H1 (cell line): ENCODE measurements at regions not wholly inside any gene's neighbourhood (a gene's known extent, or its start where the extent isn't known, plus 50 kb on each side); places are given as distances from the start of the nearest gene placed in this dataset.
A peak's percentile ranks its signal among the peaks of the same experiment; 100 is the strongest.

Experiments used
- CTCF ChIA-PET: fragments of 300-600 bp; sonication (Branson Sonifier 250); formaldehyde crosslinking; loops from one replicate; lab custom pipeline; 2021; ENCODE audit not compliant: partially characterized antibody; lab: Charles Lee
- POLR2A ChIA-PET: fragments of 300-600 bp; sonication (Branson Sonifier 250); formaldehyde crosslinking; loops from one replicate; lab custom pipeline; 2021; ENCODE audit warnings: inconsistent platforms; ENCODE audit not compliant: partially characterized antibody; lab: Charles Lee
- DNase-seq, 2 experiments: peaks; one replicate each; pipeline versions ENCODE4 v3.0.0 to v3.0.0-alpha.2; 2010 to 2022; ENCODE audit warnings: low spot score in 2 of 2, low read depth in 1 of 2, mixed read lengths in 1 of 2
- FAIRE-seq: peaks from 2 replicates; lab custom pipeline; 2011; peaks lifted over from hg19 to GRCh38; lab: Jason Lieb, UNC
- H2AFZ ChIP-seq: 2 replicates; pipeline ENCODE4 v1.8.1; 2012; ENCODE audit warnings: low read length, inconsistent platforms
- H2AK5ac ChIP-seq: 2 replicates; pipeline ENCODE4 v1.6.1; 2013; ENCODE audit warnings: low read depth, low read length
- H2BK120ac ChIP-seq: replicated peaks from 2 replicates; pipeline ENCODE3; 2013; ENCODE audit warnings: low read depth, low read length, inconsistent platforms
- H2BK12ac ChIP-seq: 2 replicates; pipeline ENCODE4 v1.6.1; 2013; ENCODE audit warnings: low read depth, low read length
- H2BK15ac ChIP-seq: 2 replicates; pipeline ENCODE4 v1.6.1; 2013; ENCODE audit warnings: low read length
- H2BK20ac ChIP-seq: 2 replicates; pipeline ENCODE4 v1.6.1; 2013; ENCODE audit warnings: low read length
- H2BK5ac ChIP-seq: 2 replicates; pipeline ENCODE4 v1.6.1; 2013; ENCODE audit warnings: low read depth, low read length
- H3K14ac ChIP-seq: 2 replicates; pipeline ENCODE4 v1.6.1; 2013; ENCODE audit warnings: inconsistent platforms; ENCODE audit not compliant: insufficient read length
- H3K18ac ChIP-seq: 2 replicates; pipeline ENCODE4 v1.6.1; 2013; ENCODE audit warnings: low read length; ENCODE audit errors: extremely low read depth
- H3K23ac ChIP-seq: 2 replicates; pipeline ENCODE4 v1.6.1; 2013; ENCODE audit warnings: inconsistent platforms; ENCODE audit not compliant: insufficient read length
- H3K23me2 ChIP-seq: 2 replicates; pipeline ENCODE4 v1.6.1; 2013; ENCODE audit warnings: low read depth, low read length
- H3K27ac ChIP-seq: 2 replicates; pipeline ENCODE4 v1.6.1; 2011; ENCODE audit warnings: low read depth, low read length, inconsistent platforms
- H3K27me3 ChIP-seq, 4 experiments: replicated peaks in 1 of 4; 1 replicate in 1 of 4; 2 replicates in 3 of 4; pipeline versions ENCODE4 v1.6.1 to v1.8.1; 2011 to 2013; ENCODE audit warnings: low read length in 3 of 4, mild to moderate bottlenecking in 3 of 4, inconsistent platforms in 2 of 4, mixed read lengths in 2 of 4, moderate library complexity in 1 of 4; ENCODE audit not compliant: control insufficient read depth in 3 of 4, insufficient read depth in 3 of 4; ENCODE audit errors: extremely low read depth in 1 of 4
- H3K36me3 ChIP-seq, 4 experiments: 2 replicates each; pipeline versions ENCODE4 v1.6.1 to v1.8.1; 2011 to 2013; ENCODE audit warnings: mild to moderate bottlenecking in 4 of 4, low read length in 3 of 4, moderate library complexity in 2 of 4, control low read depth in 1 of 4, inconsistent platforms in 1 of 4; ENCODE audit not compliant: insufficient read depth in 4 of 4, control insufficient read depth in 2 of 4
- H3K4ac ChIP-seq: replicated peaks from 2 replicates; pipeline ENCODE3; 2013; ENCODE audit warnings: low read length, low read depth, mixed read lengths, inconsistent platforms; ENCODE audit not compliant: insufficient read length
- H3K4me1 ChIP-seq, 4 experiments: replicated peaks in 1 of 4; 1 replicate in 1 of 4; 2 replicates in 3 of 4; pipeline versions ENCODE4 v1.6.1 to v1.8.1; 2011 to 2013; ENCODE audit warnings: low read length in 3 of 4, inconsistent platforms in 2 of 4, mixed read lengths in 1 of 4; ENCODE audit not compliant: insufficient read depth in 4 of 4, control insufficient read depth in 3 of 4
- H3K4me2 ChIP-seq, 2 experiments: 2 replicates each; pipeline versions ENCODE4 v1.6.1 to v1.8.1; 2011 to 2013; ENCODE audit warnings: low read depth in 2 of 2, low read length in 2 of 2, control low read depth in 1 of 2, inconsistent platforms in 1 of 2, mild to moderate bottlenecking in 1 of 2; ENCODE audit not compliant: insufficient read depth in 1 of 2
- H3K4me3 ChIP-seq, 4 experiments: fragments of 200-600, 300-600 bp in 1 of 4; sonication (generic), shearing (Covaris generic), sonication (Bioruptor Twin) in 1 of 4; 2 replicates each; pipeline versions ENCODE4 v1.5.1 to v1.8.1; 2011 to 2016; ENCODE audit warnings: low read length in 4 of 4, low read depth in 3 of 4, control low read depth in 2 of 4, inconsistent platforms in 2 of 4, mild to moderate bottlenecking in 2 of 4, mixed read lengths in 1 of 4, moderate library complexity in 1 of 4; ENCODE audit not compliant: insufficient read depth in 2 of 4; ENCODE audit errors: extremely low read depth in 1 of 4
- H3K56ac ChIP-seq: replicated peaks from 2 replicates; pipeline ENCODE3; 2013; ENCODE audit warnings: low read depth, mild to moderate bottlenecking, mixed read lengths, low read length, inconsistent platforms; ENCODE audit not compliant: insufficient read length
- H3K79me1 ChIP-seq: 2 replicates; pipeline ENCODE4 v1.6.1; 2013; ENCODE audit warnings: low read depth, low read length, control low read depth
- H3K79me2 ChIP-seq, 2 experiments: 2 replicates each; pipeline versions ENCODE4 v1.6.1 to v1.8.1; 2012 to 2013; ENCODE audit warnings: low read length in 2 of 2, mild to moderate bottlenecking in 2 of 2, inconsistent platforms in 1 of 2; ENCODE audit not compliant: insufficient read depth in 2 of 2, control insufficient read depth in 1 of 2
- H3K9ac ChIP-seq, 4 experiments: replicated peaks in 1 of 4; 1 replicate in 1 of 4; 2 replicates in 3 of 4; pipeline versions ENCODE4 v1.6.1 to v1.8.1; 2011 to 2013; ENCODE audit warnings: low read depth in 3 of 4, low read length in 3 of 4, control low read depth in 2 of 4, mild to moderate bottlenecking in 2 of 4, moderate library complexity in 2 of 4, inconsistent platforms in 1 of 4; ENCODE audit errors: extremely low read depth in 1 of 4
- H3K9me3 ChIP-seq, 2 experiments: 2 replicates each; pipeline versions ENCODE4 v1.6.1 to v1.8.1; 2012 to 2013; ENCODE audit warnings: mild to moderate bottlenecking in 2 of 2, moderate library complexity in 2 of 2, control low read depth in 1 of 2, inconsistent platforms in 1 of 2, low read depth in 1 of 2, low read length in 1 of 2, mixed read lengths in 1 of 2; ENCODE audit not compliant: insufficient read depth in 2 of 2
- H4K20me1 ChIP-seq, 2 experiments: replicated peaks in 1 of 2; 2 replicates each; pipeline versions ENCODE3 to v1.8.1; 2011 to 2013; ENCODE audit warnings: inconsistent platforms in 2 of 2, low read length in 2 of 2, mild to moderate bottlenecking in 1 of 2; ENCODE audit not compliant: insufficient read depth in 2 of 2, control insufficient read depth in 1 of 2
- H4K5ac ChIP-seq: 2 replicates; pipeline ENCODE4 v1.6.1; 2013; ENCODE audit warnings: low read length, low read depth, mixed read lengths, inconsistent platforms; ENCODE audit not compliant: insufficient read length
- H4K8ac ChIP-seq: 2 replicates; pipeline ENCODE4 v1.8.0; 2013; ENCODE audit warnings: mild to moderate bottlenecking, moderate library complexity, low read length, inconsistent platforms; ENCODE audit not compliant: insufficient read depth; ENCODE audit errors: extremely low read depth
- H4K91ac ChIP-seq: replicated peaks from 2 replicates; pipeline ENCODE3; 2013; ENCODE audit warnings: low read length, mixed read lengths, inconsistent platforms; ENCODE audit not compliant: insufficient read length
- BRCA1 ChIP-seq: IDR thresholded peaks from 2 replicates; pipeline ENCODE4 v1.6.1; 2012; ENCODE audit warnings: low read depth, low read length, improper control_type of control experiment
- CREB1 ChIP-seq: IDR thresholded peaks from 2 replicates; pipeline ENCODE4 v1.6.1; 2012; ENCODE audit warnings: inconsistent platforms
- CTCF ChIP-seq, 3 experiments: IDR thresholded peaks; 1 replicate in 2 of 3; 2 replicates in 1 of 3; pipeline versions ENCODE4 v1.5.1 to v1.6.1; 2011; ENCODE audit warnings: low read length in 3 of 3, mild to moderate bottlenecking in 3 of 3, inconsistent platforms in 2 of 3, low read depth in 1 of 3, moderate library complexity in 1 of 3; ENCODE audit not compliant: insufficient read depth in 1 of 3; ENCODE audit errors: control extremely low read depth in 1 of 3
- GTF2F1 ChIP-seq: IDR thresholded peaks from 2 replicates; pipeline ENCODE4 v1.6.1; 2012; ENCODE audit warnings: low read depth, low read length, improper control_type of control experiment, borderline replicate concordance
- JUN ChIP-seq: IDR thresholded peaks from 2 replicates; pipeline ENCODE4 v1.6.1; 2011; ENCODE audit warnings: low read depth, mild to moderate bottlenecking, improper control_type of control experiment, low read length
- KDM4A ChIP-seq: IDR thresholded peaks from one replicate; pipeline ENCODE4 v1.7.1; 2012; ENCODE audit warnings: low read depth, mild to moderate bottlenecking, moderate library complexity, low read length, inconsistent platforms; ENCODE audit not compliant: severe bottlenecking
- POLR2A ChIP-seq, 2 experiments: IDR thresholded peaks; 1 replicate in 1 of 2; 2 replicates in 1 of 2; pipeline ENCODE4 v1.6.1; 2011; ENCODE audit warnings: low read depth in 2 of 2, low read length in 2 of 2, mild to moderate bottlenecking in 2 of 2; ENCODE audit errors: control extremely low read depth in 1 of 2
- RBBP5 ChIP-seq: IDR thresholded peaks from 2 replicates; pipeline ENCODE4 v1.7.1; 2012; ENCODE audit warnings: low read depth, mild to moderate bottlenecking, inconsistent platforms, low read length, moderate library complexity, borderline replicate concordance
- RFX5 ChIP-seq: IDR thresholded peaks from 2 replicates; pipeline ENCODE4 v1.6.1; 2011; ENCODE audit warnings: low read depth, low read length, improper control_type of control experiment, borderline replicate concordance
- SIN3A ChIP-seq, 2 experiments: IDR thresholded peaks in 1 of 2; conservative IDR thresholded peaks in 1 of 2; 2 replicates each; pipeline ENCODE4 v1.6.1; 2011 to 2012; ENCODE audit warnings: low read length in 2 of 2, improper control_type of control experiment in 1 of 2, low read depth in 1 of 2, mild to moderate bottlenecking in 1 of 2
- SP2 ChIP-seq: IDR thresholded peaks from 2 replicates; pipeline ENCODE4 v1.6.1; 2012; ENCODE audit warnings: mild to moderate bottlenecking, low read length, inconsistent platforms
- SUZ12 ChIP-seq: fragments of 200-600 bp; sonication (generic); IDR thresholded peaks from 2 replicates; pipeline ENCODE4 v1.6.1; 2012; ENCODE audit warnings: mild to moderate bottlenecking, inconsistent platforms, low read length, moderate library complexity, mixed read lengths
- WGBS, 2 experiments: shearing (Covaris generic) in 1 of 2; methylation state at CpG; one replicate each; pipeline versions ENCODE4 v1.1.6 to v1.1.7; 2013 to 2015; ENCODE audit warnings: low lambda C conversion rate in 2 of 2, mixed read lengths in 2 of 2, inconsistent platforms in 1 of 2, low coverage in 1 of 2, missing lambda C conversion rate in 1 of 2; ENCODE audit not compliant: insufficient replicate concordance in 2 of 2, insufficient coverage in 1 of 2, insufficient read length in 1 of 2; ENCODE audit errors: extremely low coverage in 1 of 2, missing lambda C conversion rate in 1 of 2; 5-methylcytosine and 5-hydroxymethylcytosine counted together

DNA sequence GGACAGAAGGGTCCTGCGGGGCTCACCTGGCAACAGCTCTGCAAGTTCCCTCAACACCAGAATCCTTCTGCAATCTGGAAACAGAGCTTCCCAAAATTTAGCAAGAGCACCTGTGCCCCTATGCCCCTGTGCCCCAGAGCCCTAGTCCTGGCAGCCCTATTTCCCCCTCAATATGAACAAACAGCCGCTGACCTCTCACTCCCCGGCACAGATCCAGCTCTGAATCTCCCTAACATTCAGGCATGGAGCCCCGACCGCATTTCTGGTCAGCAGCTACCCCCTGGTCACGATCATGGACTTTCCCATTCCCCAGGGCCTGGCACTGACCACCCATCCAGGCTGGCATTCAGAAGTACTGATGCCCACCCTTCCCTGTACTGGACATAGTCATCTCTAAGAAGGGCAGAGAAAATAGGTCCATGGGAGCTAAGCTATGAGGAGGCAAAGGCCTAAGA, 110.8 kb upstream of the SMURF2 start:
- H3K36me3 ChIP-seq, result no peaks in the 10 kb centered on the region
- no peak for DNase-seq
- TF ChIP-seq RBBP5 (no peak), RFX5 (no peak), GTF2F1 (no peak), CREB1 (no peak), SP2 (no peak), JUN (no peak), KDM4A (no peak), CTCF (IDR thresholded peaks at IDR 0.05; ENCODE audit: control extremely low read depth in 1 of 3, insufficient read depth in 1 of 3, low read depth in 1 of 3, low read length in 3 of 3) (no peak), POLR2A (IDR thresholded peaks at IDR 0.05; ENCODE audit: control extremely low read depth in 1 of 2, low read depth in 2 of 2, low read length in 2 of 2) (no peak), SIN3A (conservative IDR thresholded peaks at IDR 0.05 in 1 of 2, IDR thresholded peaks at IDR 0.05 in 1 of 2; ENCODE audit: low read depth in 1 of 2, low read length in 2 of 2) (no peak), SUZ12 (no peak), BRCA1 (no peak)

More for the DNA sequence above, 110.8 kb upstream of the SMURF2 start:
- H4K5ac ChIP-seq, result no peak overlapping the region
- H2BK5ac ChIP-seq, result no peak overlapping the region
- H2AK5ac ChIP-seq, result no peak overlapping the region
- no peak overlapping the region for H2BK12ac ChIP-seq
- no peak overlapping the region for H2BK20ac ChIP-seq
- no peaks in the 10 kb centered on the region for H3K79me1 ChIP-seq
- no peak overlapping the region for H3K27ac ChIP-seq
- no peaks in the 10 kb centered on the region; a peak in 1 of 4 replicates for H3K79me2 ChIP-seq
- no peak overlapping the region for H4K91ac ChIP-seq
- H2BK120ac ChIP-seq, result no peak overlapping the region
- CTCF ChIA-PET, result interaction anchor here (1.1 to 6.2 kb wide), 4 partner anchors 10 to 33 kb away, joined by 3 to 28 read pairs (median 5); no protein-coding TSS in a partner anchor
- WGBS, 2 experiments, result 91% methylated on average over 6 of the region's 6 CpGs; no CpG with 5 or more reads in 1 of the 2 experiments
- no peak overlapping the region for H2AFZ ChIP-seq
- no peak overlapping the region for H3K56ac ChIP-seq
- H3K14ac ChIP-seq, result no peak overlapping the region
- no peak for FAIRE-seq
- peaks cover 2 to 16% (median 4%) of the 10 kb centered on the region in 4 experiments for H3K4me1 ChIP-seq
- H3K9me3 ChIP-seq, result no peaks in the 10 kb centered on the region
- H3K9ac ChIP-seq, result no peak overlapping the region
- no peak overlapping the region for H2BK15ac ChIP-seq
- no peak overlapping the region for H3K4ac ChIP-seq
- peak overlapping the region; percentile 21; the same call in 1 of the 2 replicates for H4K8ac ChIP-seq
- peaks cover 0 to 2% of the 10 kb centered on the region in 2 experiments for H4K20me1 ChIP-seq
- H3K4me3 ChIP-seq, result no peak overlapping the region
- H3K18ac ChIP-seq, result no peak overlapping the region
- H3K4me2 ChIP-seq, result peak overlapping the region; percentile 64 to 72; a peak in 2 of 4 replicates
- H3K23ac ChIP-seq, result no peak overlapping the region
- no peaks in the 10 kb centered on the region; the same call in 1 of the 2 replicates for H3K23me2 ChIP-seq
- H3K27me3 ChIP-seq, result peaks cover 6 to 28% (median 25%) of the 10 kb centered on the region in 4 experiments
- POLR2A ChIA-PET, result interaction anchor here (2.1 kb wide), 1 partner anchor 268 kb away, joined by 6 read pairs; no protein-coding TSS in a partner anchor
